Colon (tissue), 2 donors: ENCODE measurements at regions not wholly inside any gene's neighbourhood (a gene's known extent, or its start where the extent isn't known, plus 50 kb on each side); places are given as distances from the start of the nearest gene placed in this dataset.

Experiments used
- FAIRE-seq: peaks from 2 replicates; lab custom pipeline; 2012; peaks lifted over from hg19 to GRCh38; lab: Jason Lieb, UNC
- donor health status: control.
- donor health status: control.

GRCh38 chr18:38899252-38899651, 1333.7 kb upstream of the CELF4 start:
- no peak for FAIRE-seq

- FAIRE-seq = no peak
Measured at GRCh38 chr18:38898167-38898566, 1332.6 kb upstream of the CELF4 start.

DNA sequence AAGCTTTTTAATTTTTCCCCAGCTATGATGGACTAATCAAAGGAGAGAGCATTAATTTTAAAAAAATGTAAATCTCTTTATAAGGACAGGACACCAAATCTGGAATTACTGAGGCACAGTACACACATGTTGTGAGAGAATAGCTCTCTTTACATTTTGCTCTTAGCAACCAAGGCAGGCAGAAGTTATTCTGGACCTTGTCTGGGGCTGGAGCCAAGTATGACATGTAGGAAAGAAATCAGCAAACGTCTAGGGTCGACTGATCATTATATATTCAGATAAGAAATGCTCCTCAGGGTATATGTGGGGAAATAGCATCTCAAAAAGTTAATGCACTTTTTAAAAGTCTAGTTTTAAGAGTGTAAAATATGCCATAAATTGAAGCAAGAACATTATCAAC, 1330.0 kb upstream of the CELF4 start:
- FAIRE-seq = no peak

DNA sequence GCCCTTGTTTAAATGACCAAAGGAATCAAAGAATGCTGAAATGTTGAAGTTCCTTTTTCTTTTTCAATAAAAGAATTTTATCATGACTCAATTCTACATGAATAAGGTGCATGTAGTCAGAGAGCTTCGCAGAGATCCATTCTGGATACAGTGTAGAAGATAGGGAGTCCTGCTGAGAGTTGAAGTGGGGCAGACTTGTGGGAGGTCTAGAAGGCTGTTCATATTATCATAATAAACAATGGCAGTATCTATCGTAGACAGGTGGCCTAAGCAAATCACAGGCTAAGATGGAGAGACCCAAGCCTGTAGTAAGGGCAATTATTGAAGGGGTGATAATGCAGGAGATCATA, 1322.0 kb upstream of the CELF4 start:
- FAIRE-seq = no peak

DNA sequence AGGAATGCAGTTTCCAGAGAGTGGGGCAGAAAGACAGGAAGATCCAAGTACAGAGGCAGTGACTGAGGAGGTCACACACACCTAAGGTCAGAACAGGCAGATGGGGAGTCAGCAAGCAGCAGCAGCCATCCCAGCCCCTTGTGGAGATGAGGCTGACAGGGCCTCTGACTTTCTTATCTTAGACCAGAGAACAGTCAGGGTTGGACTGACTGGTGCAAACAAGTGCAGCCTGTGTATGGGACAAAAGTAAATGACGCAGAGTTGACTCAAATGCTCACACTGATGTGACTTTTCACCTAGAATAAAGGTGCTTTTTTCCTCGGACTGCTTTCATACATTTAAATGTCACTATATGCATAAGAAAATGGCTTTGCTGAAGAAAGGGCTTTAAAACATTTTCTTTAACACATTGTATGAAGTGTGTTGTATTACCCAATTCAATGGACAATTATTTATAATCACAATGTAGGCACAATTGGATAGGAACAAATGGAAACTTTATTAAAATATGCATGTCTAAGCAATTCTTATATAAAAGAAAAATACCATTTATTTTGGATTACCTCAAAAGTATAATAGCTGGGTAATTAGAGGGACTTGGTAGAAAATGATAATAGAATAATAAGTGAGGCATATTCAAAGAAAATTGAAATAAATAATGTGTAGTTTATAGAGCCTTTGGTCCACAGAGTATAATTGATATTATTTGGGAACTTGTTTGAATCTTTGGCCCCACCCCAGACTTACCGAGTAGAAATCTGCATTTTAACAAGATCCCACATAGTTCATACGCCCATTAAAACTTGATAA, 1321.5 kb upstream of the CELF4 start:
- FAIRE-seq = no peak

DNA sequence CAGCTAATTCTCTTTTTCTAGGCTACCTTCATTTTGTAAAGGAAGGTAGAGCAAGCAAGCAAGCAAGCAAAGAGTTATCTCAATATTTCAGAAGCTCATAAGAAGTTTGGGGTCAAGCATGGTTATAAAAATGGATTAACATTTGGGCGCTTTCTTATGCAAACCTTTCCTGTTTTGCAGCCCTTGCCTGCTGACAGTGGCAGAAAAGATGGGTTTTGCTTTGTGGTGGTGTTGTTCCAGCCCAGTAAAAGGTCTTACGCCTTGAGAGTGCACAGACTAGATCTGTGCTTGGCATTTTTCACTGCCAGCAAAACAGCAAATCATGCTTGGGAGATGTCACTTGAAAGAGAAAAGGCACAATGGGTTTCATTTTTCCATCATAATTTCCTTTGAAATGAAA, 1320.6 kb upstream of the CELF4 start:
- FAIRE-seq = no peak

DNA sequence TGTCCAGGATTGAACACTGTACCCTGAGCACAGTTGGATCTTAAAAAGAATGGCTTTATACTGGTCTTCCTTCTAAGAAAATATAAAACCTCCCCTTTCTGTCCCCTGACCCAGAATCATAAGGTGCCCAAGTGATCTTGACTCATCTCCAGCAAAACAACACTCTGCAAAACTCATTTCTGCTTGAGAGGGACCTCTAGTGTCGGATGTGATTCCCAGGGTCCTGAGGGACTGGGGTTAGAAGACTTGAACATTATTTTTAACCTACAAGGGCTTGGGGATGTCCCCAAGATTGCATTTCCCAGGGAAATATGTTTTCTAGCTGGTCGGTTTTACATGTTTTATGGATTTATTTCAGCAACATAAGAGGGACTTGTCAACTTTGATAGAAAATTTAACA, 1318.5 kb upstream of the CELF4 start:
- no peak for FAIRE-seq

- no peak for FAIRE-seq
Measured at GRCh38 chr18:38883111-38883510, 1317.5 kb upstream of the CELF4 start.

- FAIRE-seq = no peak
Measured at GRCh38 chr18:38879871-38880270, 1314.3 kb upstream of the CELF4 start.

DNA sequence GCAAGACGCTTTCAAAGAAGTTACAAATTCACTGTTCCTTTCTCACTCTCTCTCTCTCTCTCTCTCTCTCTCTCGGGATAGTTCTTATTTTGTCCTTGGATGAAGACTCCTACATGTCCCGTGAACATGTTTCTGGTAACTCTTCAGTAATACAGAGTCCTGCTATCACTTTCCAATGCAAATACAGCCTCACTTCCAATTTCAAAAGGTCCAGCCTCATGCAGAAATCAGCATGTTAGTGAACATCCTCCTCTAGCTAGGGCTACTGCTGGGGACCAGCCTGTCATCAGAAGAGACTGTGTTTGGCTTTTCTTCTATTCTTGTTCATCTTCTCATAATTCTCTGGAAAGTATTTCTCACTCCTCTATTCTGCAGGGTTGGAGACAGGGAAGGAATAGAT, 1306.7 kb upstream of the CELF4 start:
- FAIRE-seq = no peak

DNA sequence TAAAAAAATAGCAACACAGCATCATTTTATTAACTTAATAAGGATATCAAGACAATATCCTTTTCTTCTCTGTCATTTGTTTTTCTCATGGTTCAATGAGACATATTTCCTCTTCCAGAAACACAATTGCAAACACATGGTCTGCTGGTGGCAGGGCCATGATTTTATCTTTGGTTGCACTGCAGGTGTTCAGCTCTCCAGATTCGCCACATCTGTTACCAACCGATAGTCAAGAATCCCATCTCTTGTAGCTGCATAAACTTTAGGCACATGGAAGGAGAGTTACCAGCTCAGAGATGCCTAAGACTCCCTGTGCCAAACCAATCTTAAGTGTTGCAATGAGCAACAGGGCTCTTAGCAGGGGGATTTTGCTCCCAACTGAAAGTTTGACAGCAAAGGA, 1303.2 kb upstream of the CELF4 start:
- no peak for FAIRE-seq

DNA sequence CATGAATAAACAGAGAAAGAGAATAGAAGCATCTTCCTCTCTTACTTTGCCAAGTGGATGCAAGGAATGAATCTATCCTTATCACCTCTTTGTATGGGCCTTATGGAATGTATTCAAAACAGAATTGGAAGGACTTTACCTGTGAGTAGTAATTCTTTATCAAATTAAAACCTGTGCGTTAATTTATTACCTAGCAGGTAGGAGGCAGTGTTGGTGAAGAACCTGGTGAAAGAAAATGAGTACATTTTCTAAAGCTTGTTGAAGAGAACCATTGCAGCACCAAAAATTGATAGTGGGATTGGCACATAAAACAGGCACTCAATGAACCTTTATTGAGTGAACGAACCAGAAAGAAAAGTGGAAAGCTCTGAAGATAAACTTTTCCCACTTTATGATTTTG, 1302.1 kb upstream of the CELF4 start:
- FAIRE-seq = no peak

- FAIRE-seq = no peak
Measured at GRCh38 chr18:38851526-38851925, 1285.9 kb upstream of the CELF4 start.

- no peak for FAIRE-seq
Measured at GRCh38 chr18:38847326-38847725, 1281.7 kb upstream of the CELF4 start.

- no peak for FAIRE-seq
Measured at GRCh38 chr18:38843291-38843690, 1277.7 kb upstream of the CELF4 start.

DNA sequence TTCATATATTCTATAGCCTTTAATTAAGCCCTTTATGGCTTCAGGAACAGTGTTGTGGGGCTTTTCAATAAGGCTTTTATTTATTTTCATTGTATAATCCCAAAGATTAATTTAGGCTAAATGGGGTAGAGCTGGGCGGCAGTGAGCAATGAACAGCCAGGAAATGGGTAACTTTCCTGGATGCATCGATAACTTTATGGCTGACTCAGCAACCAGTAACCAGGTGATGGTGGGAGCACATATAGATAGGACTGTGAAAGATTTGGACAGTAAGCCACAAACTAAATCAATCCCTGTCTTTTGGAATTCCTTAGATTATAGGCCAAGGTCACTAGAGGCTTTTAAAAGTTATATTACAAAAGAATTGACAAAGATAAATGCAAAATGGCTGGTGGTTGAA, 1260.6 kb upstream of the CELF4 start:
- no peak for FAIRE-seq

- FAIRE-seq = no peak
Measured at GRCh38 chr18:38811209-38811608, 1245.6 kb upstream of the CELF4 start.

- FAIRE-seq = no peak
Measured at GRCh38 chr18:38810789-38811188, 1245.2 kb upstream of the CELF4 start.

GRCh38 chr18:38807915-38808314, 1242.3 kb upstream of the CELF4 start:
- FAIRE-seq = no peak

DNA sequence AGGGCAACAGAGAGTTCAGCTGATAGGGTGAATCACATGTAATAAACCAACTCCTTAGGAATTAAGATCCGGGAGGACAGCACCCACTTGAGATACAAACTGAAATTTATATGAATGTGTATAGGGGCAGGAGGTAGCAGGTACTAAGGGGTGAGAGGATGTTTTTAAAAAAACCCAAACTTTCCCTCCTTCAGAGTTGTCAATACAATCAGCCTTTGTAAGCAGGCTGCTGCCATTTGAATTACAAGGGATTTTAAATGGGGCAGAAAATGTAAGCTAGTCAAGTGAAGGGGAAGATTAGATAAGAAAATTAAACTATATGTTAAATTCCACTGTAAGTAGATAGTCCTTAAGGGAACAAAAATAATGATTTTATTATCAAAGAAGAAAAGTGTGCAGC, 1239.7 kb upstream of the CELF4 start:
- FAIRE-seq = no peak

DNA sequence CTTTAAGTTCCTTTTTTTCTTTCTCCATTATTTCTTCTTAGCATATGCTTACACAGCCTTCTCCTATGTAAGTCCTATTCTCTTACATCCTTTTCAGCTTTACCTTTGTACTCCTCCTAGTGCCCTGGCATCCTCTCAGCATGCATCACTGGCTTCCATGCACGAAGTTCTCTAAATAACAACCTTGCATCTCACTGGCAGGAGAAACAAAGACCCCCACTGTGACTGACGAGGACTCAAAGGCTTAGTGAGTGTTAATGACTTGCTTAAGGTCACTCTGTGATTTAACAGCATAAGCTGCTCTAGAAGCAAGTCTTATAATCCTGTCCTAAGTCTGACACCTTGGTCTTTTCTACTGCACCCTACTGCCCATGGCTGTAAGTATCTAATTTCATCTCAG, 1236.0 kb upstream of the CELF4 start:
- no peak for FAIRE-seq

DNA sequence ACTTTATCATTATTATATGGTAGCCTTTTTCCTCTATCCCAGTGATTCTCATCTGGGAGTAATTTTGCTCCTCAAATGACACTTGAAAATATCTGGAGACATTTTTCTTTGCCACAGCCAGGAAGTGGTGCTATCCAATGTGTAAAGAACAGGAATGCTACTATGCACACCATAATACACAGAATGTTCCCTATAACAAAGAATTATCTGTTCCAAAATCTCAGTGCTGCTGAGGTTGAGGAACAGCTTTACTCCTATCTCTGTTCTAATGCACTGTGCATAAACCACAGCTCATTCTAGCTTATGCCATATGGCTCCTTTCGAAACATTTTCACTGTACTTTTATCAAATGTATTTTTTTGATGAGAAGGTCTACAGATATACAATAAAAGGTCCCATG, 1231.2 kb upstream of the CELF4 start:
- no peak for FAIRE-seq

- no peak for FAIRE-seq
Measured at GRCh38 chr18:38792731-38793130, 1227.1 kb upstream of the CELF4 start.

DNA sequence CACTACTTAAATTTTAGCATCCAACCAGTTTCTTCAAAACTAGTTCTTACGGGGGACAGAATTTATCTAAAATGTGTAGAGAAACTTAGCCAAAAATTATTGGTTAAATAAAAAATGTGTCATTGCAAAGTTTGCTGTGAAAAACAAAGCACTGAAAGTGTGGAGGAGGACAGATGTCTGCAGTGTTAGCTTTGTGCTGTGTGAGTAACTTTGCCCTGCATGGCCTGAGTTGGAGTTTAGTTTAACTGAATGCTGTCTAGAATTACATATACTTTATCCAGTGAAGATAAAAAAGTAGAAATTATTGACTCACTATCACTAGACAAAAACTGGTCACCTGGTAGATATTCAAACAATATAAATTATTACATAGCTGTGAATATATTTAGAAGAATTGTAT, 1225.2 kb upstream of the CELF4 start:
- FAIRE-seq = no peak

GRCh38 chr18:38790303-38790702, 1224.7 kb upstream of the CELF4 start:
- no peak for FAIRE-seq
